ENCODE measurements at regions not wholly inside any gene's neighbourhood (a gene's known extent, or its start where the extent isn't known, plus 50 kb on each side); places are given as distances from the start of the nearest gene placed in this dataset.

GRCh38 chr5:125357660-125358059, 611.2 kb upstream of the ZNF608 start:
- TF ChIP-seq POLR2A (IDR thresholded peaks at IDR 0.05; ENCODE audit: low read depth, low read length), result no peak
- TF ChIP-seq TAF1 (IDR thresholded peaks at IDR 0.05; ENCODE audit: borderline replicate concordance, low read depth, low read length), result no peak
- TF ChIP-seq POLR2AphosphoS5 (IDR thresholded peaks at IDR 0.05; ENCODE audit: low read depth, low read length), result no peak

Data from GM12892 (cell line).